Spleen (tissue), 11 donors: ENCODE measurements at regions not wholly inside any gene's neighbourhood (a gene's known extent, or its start where the extent isn't known, plus 50 kb on each side); places are given as distances from the start of the nearest gene placed in this dataset.

ENCODE experiments used
- DNase-seq: peaks from one replicate; pipeline ENCODE4 v3.0.0-alpha.2; 2020
- H3K27ac ChIP-seq, 8 donors: fragments of 200-600 bp; sonication (generic) in 7 of 8; 1 replicate in 4 of 8; 2 replicates in 4 of 8; pipeline versions ENCODE4 v1.5.0 to v1.8.0; 2016 to 2021; ENCODE audit warnings: inconsistent platforms in 4 of 8, mild to moderate bottlenecking in 4 of 8, moderate library complexity in 1 of 8
- H3K27me3 ChIP-seq, 7 donors: fragments of 200-600 bp; sonication (generic) in 6 of 7; replicated peaks in 1 of 7; 1 replicate in 4 of 7; 2 replicates in 3 of 7; pipeline versions ENCODE4 v1.5.0 to v1.8.0; 2016 to 2021; ENCODE audit warnings: inconsistent platforms in 3 of 7, mild to moderate bottlenecking in 1 of 7
- H3K36me3 ChIP-seq, 6 donors: fragments of 200-600 bp; sonication (generic) in 5 of 6; 1 replicate in 4 of 6; 2 replicates in 2 of 6; pipeline versions ENCODE4 v1.5.0 to v1.8.0; 2016 to 2021; ENCODE audit warnings: inconsistent platforms in 2 of 6
- H3K4me1 ChIP-seq, 6 donors: fragments of 200-600 bp; sonication (generic) in 5 of 6; 1 replicate in 3 of 6; 2 replicates in 3 of 6; pipeline versions ENCODE4 v1.5.0 to v1.8.0; 2016 to 2021; ENCODE audit warnings: inconsistent platforms in 3 of 6
- H3K4me3 ChIP-seq, 8 donors: fragments of 200-600 bp; sonication (generic) in 7 of 8; 1 replicate in 4 of 8; 2 replicates in 4 of 8; pipeline versions ENCODE4 v1.5.0 to v1.8.0; 2016 to 2021; ENCODE audit warnings: inconsistent platforms in 4 of 8, mild to moderate bottlenecking in 4 of 8, moderate library complexity in 2 of 8
- H3K9me3 ChIP-seq, 8 donors: fragments of 200-600 bp; sonication (generic) in 7 of 8; 1 replicate in 4 of 8; 2 replicates in 4 of 8; pipeline versions ENCODE4 v1.5.0 to v1.8.0; 2016 to 2021; ENCODE audit warnings: inconsistent platforms in 4 of 8
- POLR2A ChIP-seq, 3 donors: fragments of 450-650 bp; IDR thresholded peaks; one replicate each; pipeline ENCODE4 v1.5.1; 2017; ENCODE audit warnings: antibody characterized with exemption in 3 of 3, mild to moderate bottlenecking in 1 of 3
- POLR2AphosphoS5 ChIP-seq, 3 donors: sonication (generic); formaldehyde crosslinking; IDR thresholded peaks; one replicate each; pipeline ENCODE4 v1.5.1; 2017; ENCODE audit warnings: antibody characterized with exemption in 3 of 3
- WGBS, 5 donors: extraction: QIAGEN DNeasy Blood & Tissue Kit in 3 of 5; methylation state at CpG; one replicate each; pipeline versions ENCODE4 v1.1.5 to v1.1.7; 2013 to 2018; 5-methylcytosine and 5-hydroxymethylcytosine counted together
- intact Hi-C: fragments of 100-400 bp; cut with DNase I; formaldehyde crosslinking; loops from one replicate; pipeline ENCODE4 v1.15.0; 2023; ENCODE audit warnings: low total_unique reads
- TF ChIP-seq, protein P1 (sequence below), 11 experiments: fragments of 200-600 bp in 7 of 11; fragments of 450-650 bp in 4 of 11; sonication (generic) in 4 of 11; IDR thresholded peaks in 8 of 11; conservative IDR thresholded peaks in 3 of 11; 1 replicate in 7 of 11; 2 replicates in 4 of 11; pipeline versions ENCODE4 v1.4.0 to v1.8.0; 2016 to 2021; ENCODE audit warnings: antibody characterized with exemption in 11 of 11, inconsistent platforms in 4 of 11, mild to moderate bottlenecking in 1 of 11
- donor health status: healthy with polysubstance abuse.
- donor health status: DM: no; HTN: no; CAD: no; lungs with moderate emphysema.
- donor health status: DM: no; HTN: no; CAD: no.
- donor health status: Bipolar disorder and iron deficiency.
- donor health status: healthy.
- donor health status: DM: no; HTN: no; CAD: no.
- donor health status: DM: yes; HTN: yes; CAD: no.

DNA sequence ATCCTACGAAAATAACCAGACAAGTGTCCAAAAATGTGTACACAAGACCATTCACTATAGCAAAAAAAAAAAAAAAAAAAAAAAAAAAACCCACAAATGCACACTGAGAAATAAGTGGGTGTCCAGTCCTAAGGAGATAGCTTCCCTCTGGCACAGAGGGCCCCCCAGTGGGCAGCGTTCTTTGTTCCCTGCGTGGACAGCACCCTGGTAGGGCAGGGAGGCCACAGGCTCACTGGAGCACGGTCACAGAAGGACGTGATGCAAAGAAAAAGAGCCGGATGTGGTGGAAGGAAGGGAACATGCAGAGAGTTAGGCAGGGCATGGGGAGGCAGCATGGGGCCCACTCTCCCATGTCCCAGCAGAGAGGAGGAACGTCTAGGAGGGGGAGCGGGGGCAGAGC lies 210.7 kb upstream of the NSMCE3 start:
- WGBS, 5 donors: 61 to 79% (median 72%) methylated on average over 8 of the region's 8 CpGs

GRCh38 chr15:29477256-29477655 lies 207.6 kb upstream of the NSMCE3 start:
- WGBS, 5 donors: 87 to 98% (median 91%) methylated on average over 2 of the region's 2 CpGs
- Histone ChIP-seq H3K4me3 (no peak overlapping the region), H3K27ac (no peak overlapping the region), H3K27me3 (no peaks in the 10 kb centered on the region), H3K4me1 (no peaks in the 10 kb centered on the region), H3K9me3 (no peaks in the 10 kb centered on the region), H3K36me3 (no peaks in the 10 kb centered on the region)
- intact Hi-C loops: no loop called here
- TF ChIP-seq POLR2A (IDR thresholded peaks at IDR 0.05): no peak
- TF ChIP-seq, protein P1, sequence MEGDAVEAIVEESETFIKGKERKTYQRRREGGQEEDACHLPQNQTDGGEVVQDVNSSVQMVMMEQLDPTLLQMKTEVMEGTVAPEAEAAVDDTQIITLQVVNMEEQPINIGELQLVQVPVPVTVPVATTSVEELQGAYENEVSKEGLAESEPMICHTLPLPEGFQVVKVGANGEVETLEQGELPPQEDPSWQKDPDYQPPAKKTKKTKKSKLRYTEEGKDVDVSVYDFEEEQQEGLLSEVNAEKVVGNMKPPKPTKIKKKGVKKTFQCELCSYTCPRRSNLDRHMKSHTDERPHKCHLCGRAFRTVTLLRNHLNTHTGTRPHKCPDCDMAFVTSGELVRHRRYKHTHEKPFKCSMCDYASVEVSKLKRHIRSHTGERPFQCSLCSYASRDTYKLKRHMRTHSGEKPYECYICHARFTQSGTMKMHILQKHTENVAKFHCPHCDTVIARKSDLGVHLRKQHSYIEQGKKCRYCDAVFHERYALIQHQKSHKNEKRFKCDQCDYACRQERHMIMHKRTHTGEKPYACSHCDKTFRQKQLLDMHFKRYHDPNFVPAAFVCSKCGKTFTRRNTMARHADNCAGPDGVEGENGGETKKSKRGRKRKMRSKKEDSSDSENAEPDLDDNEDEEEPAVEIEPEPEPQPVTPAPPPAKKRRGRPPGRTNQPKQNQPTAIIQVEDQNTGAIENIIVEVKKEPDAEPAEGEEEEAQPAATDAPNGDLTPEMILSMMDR (IDR thresholded peaks at IDR 0.05 in 8 of 11, conservative IDR thresholded peaks at IDR 0.05 in 3 of 11): no peak
- TF ChIP-seq POLR2AphosphoS5 (IDR thresholded peaks at IDR 0.05): no peak
- DNase-seq: no peak

More for the DNA sequence above, 210.7 kb upstream of the NSMCE3 start:
- intact Hi-C loops: no loop called here
- H3K4me1 ChIP-seq: no peaks in the 10 kb centered on the region
- TF ChIP-seq POLR2AphosphoS5 (IDR thresholded peaks at IDR 0.05) (no peak), POLR2A (IDR thresholded peaks at IDR 0.05) (no peak)
- TF ChIP-seq, protein P1 (IDR thresholded peaks at IDR 0.05 in 8 of 11, conservative IDR thresholded peaks at IDR 0.05 in 3 of 11): no peak
- H3K4me3 ChIP-seq: no peak overlapping the region
- no peaks in the 10 kb centered on the region for H3K9me3 ChIP-seq
- H3K27me3 ChIP-seq: no peaks in the 10 kb centered on the region
- no peaks in the 10 kb centered on the region for H3K36me3 ChIP-seq
- DNase-seq: no peak
- no peak overlapping the region for H3K27ac ChIP-seq

DNA sequence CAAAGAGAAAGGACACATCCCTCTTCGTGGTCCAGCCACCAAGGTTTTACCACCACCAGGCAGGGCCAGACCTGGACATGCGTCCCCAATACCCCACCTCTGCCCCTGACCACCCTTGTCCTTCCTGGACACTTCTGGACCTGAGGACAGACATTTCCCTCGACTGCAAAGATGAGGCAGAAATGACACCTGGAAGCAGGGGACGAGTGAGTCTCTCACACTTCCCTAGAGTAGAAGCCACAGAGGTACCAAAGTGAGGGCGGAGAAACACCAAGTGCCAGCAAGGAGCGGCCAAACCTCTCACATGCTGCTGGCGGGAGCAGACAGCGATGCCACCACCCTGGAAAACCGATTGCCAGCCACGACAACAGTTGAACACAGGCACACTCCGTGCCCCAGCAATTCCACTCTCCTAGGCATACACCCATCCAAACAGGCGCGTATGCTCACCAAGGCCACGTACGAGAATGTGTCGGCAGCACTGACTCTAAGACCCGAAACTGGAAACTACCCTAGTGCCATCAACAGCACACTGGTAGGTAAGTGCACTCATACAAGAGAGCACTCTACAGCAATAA lies 207.0 kb upstream of the NSMCE3 start:
- no peak for TF ChIP-seq POLR2AphosphoS5 (IDR thresholded peaks at IDR 0.05)
- no peak for TF ChIP-seq POLR2A (IDR thresholded peaks at IDR 0.05)
- TF ChIP-seq, protein P1 (IDR thresholded peaks at IDR 0.05 in 8 of 11, conservative IDR thresholded peaks at IDR 0.05 in 3 of 11): no peak
- WGBS, 5 donors: 86 to 91% (median 86%) methylated on average over 15 to 17 of the region's 17 CpGs
- Histone ChIP-seq H3K27ac (no peak overlapping the region), H3K4me3 (no peak overlapping the region), H3K27me3 (no peaks in the 10 kb centered on the region), H3K9me3 (no peaks in the 10 kb centered on the region), H3K36me3 (no peaks in the 10 kb centered on the region), H3K4me1 (no peaks in the 10 kb centered on the region)
- intact Hi-C loops: no loop called here
- no peak for DNase-seq

- Histone ChIP-seq H3K36me3 (no peaks in the 10 kb centered on the region), H3K4me1 (no peaks in the 10 kb centered on the region), H3K27ac (no peak overlapping the region), H3K4me3 (no peak overlapping the region), H3K9me3 (no peaks in the 10 kb centered on the region), H3K27me3 (no peaks in the 10 kb centered on the region)
- intact Hi-C loops: no loop called here
- no peak for TF ChIP-seq POLR2A (IDR thresholded peaks at IDR 0.05)
- TF ChIP-seq POLR2AphosphoS5 (IDR thresholded peaks at IDR 0.05): no peak
- TF ChIP-seq, protein P1 (IDR thresholded peaks at IDR 0.05 in 8 of 11, conservative IDR thresholded peaks at IDR 0.05 in 3 of 11): no peak
- no peak for DNase-seq
- 84 to 94% (median 93%) methylated on average over 9 to 10 of the region's 10 CpGs for WGBS, 5 donors
Measured at GRCh38 chr15:29475096-29475495, 205.5 kb upstream of the NSMCE3 start.
